ENCODE measurements at regions not wholly inside any gene's neighbourhood (a gene's known extent, or its start where the extent isn't known, plus 50 kb on each side); places are given as distances from the start of the nearest gene placed in this dataset.
"Not testable (repeated sequence)": the region's sequence is repeated elsewhere in the genome, so short reads cannot be mapped to it uniquely, and the experiment has no call there.

DNA sequence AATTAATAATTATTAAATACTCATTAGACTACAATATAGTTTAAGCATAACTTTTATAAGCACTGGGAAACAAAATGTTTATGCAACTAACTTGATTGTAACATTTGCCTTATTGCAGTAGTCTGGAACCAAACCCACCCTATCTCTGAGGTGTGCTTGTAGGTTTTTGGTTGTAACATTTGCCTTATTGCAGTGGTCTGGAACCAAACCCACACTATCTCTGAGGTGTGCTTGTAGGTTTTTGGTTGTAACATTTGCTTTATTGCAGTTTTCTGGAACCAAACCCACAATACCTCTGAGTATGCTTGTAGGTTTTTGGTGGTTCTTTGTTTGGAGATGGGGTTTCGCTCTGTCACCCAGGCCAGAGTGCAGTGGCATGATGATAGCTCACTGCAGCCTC, 1376.4 kb upstream of the DEFB115 start:
- H2AK5ac ChIP-seq (ENCODE audit: low read depth, low read length); H3K14ac ChIP-seq (replicated peaks; ENCODE audit: low read depth, low read length); H4K5ac ChIP-seq (ENCODE audit: low read depth, low read length); H3K4me3 ChIP-seq (ENCODE audit: insufficient read depth, low read depth, low read length); ATAC-seq (ENCODE audit: low read depth); H3K79me1 ChIP-seq (ENCODE audit: low read depth in 1 of 2, low read length in 2 of 2); H3K36me3 ChIP-seq (ENCODE audit: control insufficient read depth, insufficient read depth, low read length); H4K8ac ChIP-seq (ENCODE audit: low read depth in 2 of 2, low read length in 2 of 2); H3K23ac ChIP-seq (ENCODE audit: low read depth, low read length); H3K4me1 ChIP-seq (ENCODE audit: control insufficient read depth, insufficient read depth, low read length); in situ Hi-C loops (cut with MboI; ENCODE audit: low sequenced_read_pairs); H3K4me2 ChIP-seq (ENCODE audit: low read depth, low read length); H2AK9ac ChIP-seq (replicated peaks; ENCODE audit: low read depth, low read length, poor library complexity); H4K91ac ChIP-seq (ENCODE audit: insufficient read depth, low read depth, low read length); H2AFZ ChIP-seq (replicated peaks; ENCODE audit: low read length, poor library complexity); dilution Hi-C loops (cut with HindIII; ENCODE audit: low sequenced_read_pairs, unreplicated experiment); H2BK15ac ChIP-seq (ENCODE audit: low read depth, low read length); H3K9me1 ChIP-seq (ENCODE audit: insufficient read depth, low read length); H3K9ac ChIP-seq (ENCODE audit: low read depth, low read length); H2BK20ac ChIP-seq (ENCODE audit: low read depth, low read length); intact Hi-C loops (cut with micrococcal nuclease); H2BK5ac ChIP-seq (ENCODE audit: low read depth, low read length, poor library complexity, severe bottlenecking); H3K56ac ChIP-seq (ENCODE audit: extremely low read depth, insufficient read depth, low read length); H3K27ac ChIP-seq (ENCODE audit: insufficient read depth, low read length); CTCF ChIA-PET; H4K20me1 ChIP-seq (ENCODE audit: insufficient read depth, low read length); H2BK120ac ChIP-seq (ENCODE audit: low read depth, low read length); BruUV-seq (replicated peaks); POLR2A ChIA-PET (ENCODE audit: unreplicated experiment); H3K27me3 ChIP-seq (ENCODE audit: control insufficient read depth, insufficient read depth, low read length); H3K4ac ChIP-seq (ENCODE audit: low read depth, low read length); H3K18ac ChIP-seq (ENCODE audit: low read depth, low read length): not testable (repeated sequence)
- peaks cover 37% of the 10 kb centered on the region for H3K9me3 ChIP-seq (ENCODE audit: control insufficient read depth, insufficient read depth, low read length)
- DNase-seq: peak; percentile 34
- WGBS, 2 experiments (ENCODE audit: extremely low coverage in 2 of 2, insufficient read length in 1 of 2): no CpG with 5 or more reads among the region's 1 CpG

- H2BK15ac ChIP-seq (ENCODE audit: low read depth, low read length); H3K27me3 ChIP-seq (ENCODE audit: control insufficient read depth, insufficient read depth, low read length); H2AK9ac ChIP-seq (replicated peaks; ENCODE audit: low read depth, low read length, poor library complexity); intact Hi-C loops (cut with micrococcal nuclease); BruUV-seq (replicated peaks); H2AK5ac ChIP-seq (ENCODE audit: low read depth, low read length); DNase-seq; H4K8ac ChIP-seq (ENCODE audit: low read depth in 2 of 2, low read length in 2 of 2); H3K9me1 ChIP-seq (ENCODE audit: insufficient read depth, low read length); CTCF ChIA-PET; ATAC-seq (ENCODE audit: low read depth); H2BK20ac ChIP-seq (ENCODE audit: low read depth, low read length); H3K27ac ChIP-seq (ENCODE audit: insufficient read depth, low read length); H3K4me1 ChIP-seq (ENCODE audit: control insufficient read depth, insufficient read depth, low read length); POLR2A ChIA-PET (ENCODE audit: unreplicated experiment); H3K9ac ChIP-seq (ENCODE audit: low read depth, low read length); H3K18ac ChIP-seq (ENCODE audit: low read depth, low read length); H3K4me3 ChIP-seq (ENCODE audit: insufficient read depth, low read depth, low read length); H3K56ac ChIP-seq (ENCODE audit: extremely low read depth, insufficient read depth, low read length); H2AFZ ChIP-seq (replicated peaks; ENCODE audit: low read length, poor library complexity); H4K20me1 ChIP-seq (ENCODE audit: insufficient read depth, low read length); H2BK5ac ChIP-seq (ENCODE audit: low read depth, low read length, poor library complexity, severe bottlenecking); H3K4ac ChIP-seq (ENCODE audit: low read depth, low read length); H4K91ac ChIP-seq (ENCODE audit: insufficient read depth, low read depth, low read length); H3K14ac ChIP-seq (replicated peaks; ENCODE audit: low read depth, low read length); dilution Hi-C loops (cut with HindIII; ENCODE audit: low sequenced_read_pairs, unreplicated experiment); H2BK120ac ChIP-seq (ENCODE audit: low read depth, low read length); H3K23ac ChIP-seq (ENCODE audit: low read depth, low read length); H3K4me2 ChIP-seq (ENCODE audit: low read depth, low read length); in situ Hi-C loops (cut with MboI; ENCODE audit: low sequenced_read_pairs); H4K5ac ChIP-seq (ENCODE audit: low read depth, low read length); H3K79me1 ChIP-seq (ENCODE audit: low read depth in 1 of 2, low read length in 2 of 2); H3K36me3 ChIP-seq (ENCODE audit: control insufficient read depth, insufficient read depth, low read length): not testable (repeated sequence)
- H3K9me3 ChIP-seq (ENCODE audit: control insufficient read depth, insufficient read depth, low read length): peaks cover 15% of the 10 kb centered on the region
- 28% methylated on average over 3 of the region's 13 CpGs; no CpG with 5 or more reads in 1 of the 2 experiments for WGBS, 2 experiments (ENCODE audit: extremely low coverage in 2 of 2, insufficient read length in 1 of 2)
These were observed 1373.8 kb upstream of the DEFB115 start for GRCh38 chr20:29883514-29884219.

All from IMR-90 (cell line).